GM12878 (cell line): ENCODE measurements at regions not wholly inside any gene's neighbourhood (a gene's known extent, or its start where the extent isn't known, plus 50 kb on each side); places are given as distances from the start of the nearest gene placed in this dataset.

Source experiments
- CHD1 ChIP-seq: IDR thresholded peaks from 2 replicates; pipeline ENCODE4 v1.6.1; 2012; ENCODE audit warnings: low read depth, low read length, improper control_type of control experiment
- ESRRA ChIP-seq: IDR thresholded peaks from 2 replicates; pipeline ENCODE4 v1.6.1; 2012; ENCODE audit warnings: mild to moderate bottlenecking, low read length, improper control_type of control experiment
- GABPA ChIP-seq: IDR thresholded peaks from 2 replicates; pipeline ENCODE4 v1.6.1; 2014; ENCODE audit warnings: antibody characterized with exemption, low read depth, mild to moderate bottlenecking, inconsistent platforms
- IRF5 ChIP-seq: fragments of 450-650 bp; IDR thresholded peaks from 2 replicates; pipeline ENCODE4 v1.6.1; 2017; ENCODE audit warnings: borderline replicate concordance
- KAT2A ChIP-seq: conservative IDR thresholded peaks from 2 replicates; pipeline ENCODE4 v1.6.1; 2011; ENCODE audit warnings: low read depth, low read length; ENCODE audit not compliant: control insufficient read depth
- MTA2 ChIP-seq: fragments of 450-650 bp; IDR thresholded peaks from 2 replicates; pipeline ENCODE4 v1.6.1; 2016; ENCODE audit warnings: low read depth, mild to moderate bottlenecking, moderate library complexity
- NKRF ChIP-seq: fragments of 450-650 bp; conservative IDR thresholded peaks from 2 replicates; pipeline ENCODE4 v1.6.1; 2017; ENCODE audit warnings: mild to moderate bottlenecking, moderate library complexity
- RBBP5 ChIP-seq: fragments of 200-600 bp; sonication (generic); conservative IDR thresholded peaks from 2 replicates; pipeline ENCODE4 v1.6.1; 2016
- RFX5 ChIP-seq: IDR thresholded peaks from 2 replicates; pipeline ENCODE4 v1.6.1; 2011; ENCODE audit warnings: low read depth, low read length, improper control_type of control experiment
- TF ChIP-seq, protein P1 (sequence below): fragments of 450-650 bp; IDR thresholded peaks from 2 replicates; pipeline ENCODE4 v1.6.1; 2018; ENCODE audit warnings: borderline replicate concordance, mild to moderate bottlenecking; ENCODE audit not compliant: partially characterized antibody
- TF ChIP-seq, protein P2 (sequence below): IDR thresholded peaks from 2 replicates; pipeline ENCODE4 v1.6.1; 2012; ENCODE audit warnings: improper control_type of control experiment, low read depth, low read length; ENCODE audit not compliant: insufficient replicate concordance

DNA sequence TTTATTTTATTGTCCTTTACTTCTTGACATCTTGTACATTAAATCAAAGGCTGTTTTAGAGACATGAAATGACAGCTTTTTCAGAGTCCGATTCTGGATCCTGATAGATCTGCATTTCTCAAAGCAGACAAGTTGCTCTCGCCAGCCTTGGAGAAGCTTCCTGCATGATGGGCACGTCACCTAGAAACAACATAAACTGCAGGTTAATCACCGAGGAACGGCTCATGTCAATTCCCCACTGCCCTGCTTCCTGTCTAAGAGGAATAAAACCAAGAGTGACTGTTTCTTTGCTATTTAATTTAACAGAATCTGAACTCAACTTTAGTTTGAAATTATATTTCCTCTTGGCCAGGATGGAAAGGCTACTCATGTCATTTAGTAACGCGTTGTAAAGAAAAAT lies 77.0 kb downstream of the RWDD3 start (continued):
- TF ChIP-seq, protein P1, sequence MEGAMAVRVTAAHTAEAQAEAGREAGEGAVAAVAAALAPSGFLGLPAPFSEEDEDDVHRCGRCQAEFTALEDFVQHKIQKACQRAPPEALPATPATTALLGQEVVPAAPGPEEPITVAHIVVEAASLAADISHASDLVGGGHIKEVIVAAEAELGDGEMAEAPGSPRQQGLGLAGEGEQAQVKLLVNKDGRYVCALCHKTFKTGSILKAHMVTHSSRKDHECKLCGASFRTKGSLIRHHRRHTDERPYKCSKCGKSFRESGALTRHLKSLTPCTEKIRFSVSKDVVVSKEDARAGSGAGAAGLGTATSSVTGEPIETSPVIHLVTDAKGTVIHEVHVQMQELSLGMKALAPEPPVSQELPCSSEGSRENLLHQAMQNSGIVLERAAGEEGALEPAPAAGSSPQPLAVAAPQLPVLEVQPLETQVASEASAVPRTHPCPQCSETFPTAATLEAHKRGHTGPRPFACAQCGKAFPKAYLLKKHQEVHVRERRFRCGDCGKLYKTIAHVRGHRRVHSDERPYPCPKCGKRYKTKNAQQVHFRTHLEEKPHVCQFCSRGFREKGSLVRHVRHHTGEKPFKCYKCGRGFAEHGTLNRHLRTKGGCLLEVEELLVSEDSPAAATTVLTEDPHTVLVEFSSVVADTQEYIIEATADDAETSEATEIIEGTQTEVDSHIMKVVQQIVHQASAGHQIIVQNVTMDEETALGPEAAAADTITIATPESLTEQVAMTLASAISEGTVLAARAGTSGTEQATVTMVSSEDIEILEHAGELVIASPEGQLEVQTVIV = no peak
- TF ChIP-seq RBBP5 (no peak), GABPA (no peak), MTA2 (no peak), ESRRA (no peak), IRF5 (no peak), KAT2A (no peak), CHD1 (no peak), NKRF (no peak), RFX5 (no peak)
- TF ChIP-seq, protein P2, sequence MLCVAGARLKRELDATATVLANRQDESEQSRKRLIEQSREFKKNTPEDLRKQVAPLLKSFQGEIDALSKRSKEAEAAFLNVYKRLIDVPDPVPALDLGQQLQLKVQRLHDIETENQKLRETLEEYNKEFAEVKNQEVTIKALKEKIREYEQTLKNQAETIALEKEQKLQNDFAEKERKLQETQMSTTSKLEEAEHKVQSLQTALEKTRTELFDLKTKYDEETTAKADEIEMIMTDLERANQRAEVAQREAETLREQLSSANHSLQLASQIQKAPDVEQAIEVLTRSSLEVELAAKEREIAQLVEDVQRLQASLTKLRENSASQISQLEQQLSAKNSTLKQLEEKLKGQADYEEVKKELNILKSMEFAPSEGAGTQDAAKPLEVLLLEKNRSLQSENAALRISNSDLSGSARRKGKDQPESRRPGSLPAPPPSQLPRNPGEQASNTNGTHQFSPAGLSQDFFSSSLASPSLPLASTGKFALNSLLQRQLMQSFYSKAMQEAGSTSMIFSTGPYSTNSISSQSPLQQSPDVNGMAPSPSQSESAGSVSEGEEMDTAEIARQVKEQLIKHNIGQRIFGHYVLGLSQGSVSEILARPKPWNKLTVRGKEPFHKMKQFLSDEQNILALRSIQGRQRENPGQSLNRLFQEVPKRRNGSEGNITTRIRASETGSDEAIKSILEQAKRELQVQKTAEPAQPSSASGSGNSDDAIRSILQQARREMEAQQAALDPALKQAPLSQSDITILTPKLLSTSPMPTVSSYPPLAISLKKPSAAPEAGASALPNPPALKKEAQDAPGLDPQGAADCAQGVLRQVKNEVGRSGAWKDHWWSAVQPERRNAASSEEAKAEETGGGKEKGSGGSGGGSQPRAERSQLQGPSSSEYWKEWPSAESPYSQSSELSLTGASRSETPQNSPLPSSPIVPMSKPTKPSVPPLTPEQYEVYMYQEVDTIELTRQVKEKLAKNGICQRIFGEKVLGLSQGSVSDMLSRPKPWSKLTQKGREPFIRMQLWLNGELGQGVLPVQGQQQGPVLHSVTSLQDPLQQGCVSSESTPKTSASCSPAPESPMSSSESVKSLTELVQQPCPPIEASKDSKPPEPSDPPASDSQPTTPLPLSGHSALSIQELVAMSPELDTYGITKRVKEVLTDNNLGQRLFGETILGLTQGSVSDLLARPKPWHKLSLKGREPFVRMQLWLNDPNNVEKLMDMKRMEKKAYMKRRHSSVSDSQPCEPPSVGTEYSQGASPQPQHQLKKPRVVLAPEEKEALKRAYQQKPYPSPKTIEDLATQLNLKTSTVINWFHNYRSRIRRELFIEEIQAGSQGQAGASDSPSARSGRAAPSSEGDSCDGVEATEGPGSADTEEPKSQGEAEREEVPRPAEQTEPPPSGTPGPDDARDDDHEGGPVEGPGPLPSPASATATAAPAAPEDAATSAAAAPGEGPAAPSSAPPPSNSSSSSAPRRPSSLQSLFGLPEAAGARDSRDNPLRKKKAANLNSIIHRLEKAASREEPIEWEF = no peak
- TF ChIP-seq, all 136 proteins: peak for 0
